Liver (tissue), 8 donors: ENCODE measurements at regions not wholly inside any gene's neighbourhood (a gene's known extent, or its start where the extent isn't known, plus 50 kb on each side); places are given as distances from the start of the nearest gene placed in this dataset.

Experiments
- DNase-seq: peaks from one replicate; pipeline ENCODE4 v3.0.0-alpha.2; 2017; ENCODE audit warnings: low spot score
- H3K27ac ChIP-seq, 2 donors: one replicate each; pipeline ENCODE4 v1.7.0; 2013; ENCODE audit warnings: inconsistent platforms in 2 of 2, low read length in 2 of 2, control low read depth in 1 of 2, low read depth in 1 of 2, mild to moderate bottlenecking in 1 of 2
- H3K27me3 ChIP-seq, 4 donors: one replicate each; pipeline versions ENCODE4 v1.6.1 to v1.7.0; 2013; ENCODE audit warnings: low read length in 3 of 4, inconsistent platforms in 1 of 4, mild to moderate bottlenecking in 1 of 4, moderate library complexity in 1 of 4; ENCODE audit not compliant: control insufficient read depth in 4 of 4, insufficient read depth in 4 of 4
- H3K36me3 ChIP-seq, 4 donors: one replicate each; pipeline versions ENCODE4 v1.6.1 to v1.7.0; 2013; ENCODE audit warnings: low read length in 3 of 4, mild to moderate bottlenecking in 3 of 4, low read depth in 1 of 4, moderate library complexity in 1 of 4; ENCODE audit not compliant: control insufficient read depth in 4 of 4, insufficient read depth in 3 of 4
- H3K4me1 ChIP-seq, 4 donors: one replicate each; pipeline versions ENCODE4 v1.6.1 to v1.7.0; 2013; ENCODE audit warnings: low read length in 3 of 4, mild to moderate bottlenecking in 3 of 4, moderate library complexity in 1 of 4; ENCODE audit not compliant: control insufficient read depth in 4 of 4, insufficient read depth in 4 of 4
- H3K4me3 ChIP-seq, 3 donors: one replicate each; pipeline versions ENCODE4 v1.6.1 to v1.7.0; 2013; ENCODE audit warnings: low read length in 3 of 3, control low read depth in 1 of 3, low read depth in 1 of 3, mild to moderate bottlenecking in 1 of 3
- H3K9ac ChIP-seq, 2 donors: one replicate each; pipeline ENCODE4 v1.7.0; 2013; ENCODE audit warnings: low read length in 2 of 2, mild to moderate bottlenecking in 2 of 2, moderate library complexity in 2 of 2, control low read depth in 1 of 2, low read depth in 1 of 2
- H3K9me3 ChIP-seq, 4 donors: one replicate each; pipeline versions ENCODE4 v1.6.1 to v1.7.0; 2013; ENCODE audit warnings: low read length in 3 of 4; ENCODE audit not compliant: control insufficient read depth in 4 of 4
- ATF3 ChIP-seq: IDR thresholded peaks from 2 replicates; pipeline ENCODE4 v1.6.1; 2016; ENCODE audit warnings: antibody characterized with exemption
- EGR1 ChIP-seq, 2 donors: IDR thresholded peaks; 2 replicates each; pipeline ENCODE4 v1.6.1; 2016 to 2018; ENCODE audit warnings: antibody characterized with exemption in 2 of 2, low read depth in 2 of 2
- FOXA1 ChIP-seq: IDR thresholded peaks from 2 replicates; pipeline ENCODE4 v1.6.1; 2016; ENCODE audit warnings: antibody characterized with exemption
- FOXA2 ChIP-seq: IDR thresholded peaks from 2 replicates; pipeline ENCODE4 v1.6.1; 2016; ENCODE audit warnings: antibody characterized with exemption
- GABPA ChIP-seq, 2 donors: IDR thresholded peaks in 1 of 2; conservative IDR thresholded peaks in 1 of 2; 2 replicates each; pipeline ENCODE4 v1.6.1; 2016; ENCODE audit warnings: antibody characterized with exemption in 2 of 2, mild to moderate bottlenecking in 1 of 2, moderate library complexity in 1 of 2
- HNF4A ChIP-seq, 2 donors: conservative IDR thresholded peaks; 2 replicates each; pipeline ENCODE4 v1.6.1; 2016; ENCODE audit warnings: antibody characterized with exemption in 2 of 2, mild to moderate bottlenecking in 2 of 2
- HNF4G ChIP-seq: IDR thresholded peaks from 2 replicates; pipeline ENCODE4 v1.6.1; 2016; ENCODE audit warnings: antibody characterized with exemption
- JUND ChIP-seq, 2 donors: IDR thresholded peaks; 2 replicates each; pipeline ENCODE4 v1.6.1; 2016; ENCODE audit warnings: antibody characterized with exemption in 2 of 2
- NR2F2 ChIP-seq: IDR thresholded peaks from 2 replicates; pipeline ENCODE4 v1.6.1; 2016; ENCODE audit warnings: antibody characterized with exemption
- RXRA ChIP-seq, 2 donors: IDR thresholded peaks; 2 replicates each; pipeline ENCODE4 v1.6.1; 2017 to 2018; ENCODE audit warnings: antibody characterized with exemption in 2 of 2, mild to moderate bottlenecking in 1 of 2
- TAF1 ChIP-seq: conservative IDR thresholded peaks from 2 replicates; pipeline ENCODE4 v1.6.1; 2016; ENCODE audit warnings: antibody characterized with exemption, mild to moderate bottlenecking
- YY1 ChIP-seq: IDR thresholded peaks from 2 replicates; pipeline ENCODE4 v1.6.1; 2016; ENCODE audit warnings: antibody characterized with exemption, mild to moderate bottlenecking
- ZBTB33 ChIP-seq: IDR thresholded peaks from 2 replicates; pipeline ENCODE4 v1.6.1; 2016; ENCODE audit warnings: antibody characterized with exemption
- WGBS: extraction: QIAGEN DNeasy Blood & Tissue Kit; methylation state at CpG from one replicate; pipeline ENCODE4 v1.1.7; 2013; 5-methylcytosine and 5-hydroxymethylcytosine counted together
- TF ChIP-seq, protein P1 (sequence below): IDR thresholded peaks from 2 replicates; pipeline ENCODE4 v1.6.1; 2016; ENCODE audit warnings: antibody characterized with exemption
- TF ChIP-seq, protein P2 (sequence below): fragments of 150-350 bp; IDR thresholded peaks from 2 replicates; pipeline ENCODE4 v1.5.1; 2017; ENCODE audit warnings: improper control_type of control experiment, low read depth, low read length; ENCODE audit not compliant: missing input control
- donor health status: healthy.
- donor health status: healthy.
- donor health status: healthy.
- donor health status: healthy.
- donor health status: healthy.

DNA sequence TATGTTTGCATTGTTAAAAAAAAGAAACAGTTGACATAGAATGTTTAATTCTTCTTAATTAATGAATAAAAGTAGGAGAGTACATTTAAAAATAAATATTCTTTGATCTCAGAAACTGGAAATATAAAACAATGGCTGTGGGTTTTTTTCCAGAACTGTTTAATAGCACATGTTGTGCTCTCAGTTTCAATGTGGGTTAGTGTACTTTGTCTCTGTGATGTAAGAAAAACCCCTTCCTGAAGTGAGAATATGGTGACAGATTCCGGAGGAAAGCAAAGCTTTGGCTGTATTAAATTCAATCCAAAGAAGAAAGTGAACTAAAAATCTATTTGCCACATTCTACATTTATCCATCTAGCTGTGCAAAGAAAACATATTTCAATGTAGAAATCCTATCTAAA is 261.9 kb upstream of the ADGRL3 start (continued):
- no peak for TF ChIP-seq NR2F2
- TF ChIP-seq HNF4A (conservative IDR thresholded peaks at IDR 0.05): no peak

DNA sequence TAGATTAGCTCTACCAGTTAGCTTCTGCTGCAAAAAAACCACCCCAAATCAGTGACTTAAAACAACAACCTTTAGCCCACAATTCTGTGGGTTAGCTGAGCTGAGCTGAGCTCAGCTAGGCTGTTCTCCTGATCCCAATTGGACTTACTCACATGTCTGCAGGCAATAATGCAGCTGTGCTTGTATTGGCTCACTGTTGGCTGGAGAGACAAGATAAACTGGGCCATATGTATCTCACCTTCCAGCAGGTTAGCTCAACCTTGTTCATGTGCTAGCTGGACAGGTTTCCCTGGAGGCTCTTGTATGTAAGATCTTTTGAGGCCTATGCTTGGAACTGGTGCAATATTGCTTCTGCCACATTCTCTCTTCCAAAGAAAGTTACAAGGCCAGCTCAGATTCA is 261.5 kb upstream of the ADGRL3 start:
- Histone ChIP-seq H3K27me3 (no peaks in the 10 kb centered on the region), H3K9me3 (no peaks in the 10 kb centered on the region), H3K4me3 (no peak overlapping the region), H3K9ac (no peak overlapping the region), H3K4me1 (no peaks in the 10 kb centered on the region), H3K27ac (no peak overlapping the region), H3K36me3 (no peaks in the 10 kb centered on the region)
- TF ChIP-seq EGR1 (IDR thresholded peaks at IDR 0.05; ENCODE audit: low read depth in 2 of 2) (no peak), HNF4A (conservative IDR thresholded peaks at IDR 0.05) (no peak), FOXA1 (no peak), ATF3 (no peak), JUND (IDR thresholded peaks at IDR 0.05) (no peak)
- no peak for DNase-seq

- TF ChIP-seq NR2F2 (no peak), EGR1 (IDR thresholded peaks at IDR 0.05; ENCODE audit: low read depth in 2 of 2) (no peak), ATF3 (no peak), ZBTB33 (no peak), FOXA1 (no peak), FOXA2 (no peak), YY1 (no peak), JUND (IDR thresholded peaks at IDR 0.05) (no peak), HNF4G (no peak), GABPA (IDR thresholded peaks at IDR 0.05 in 1 of 2, conservative IDR thresholded peaks at IDR 0.05 in 1 of 2) (no peak), TAF1 (no peak), RXRA (IDR thresholded peaks at IDR 0.05) (no peak)
- TF ChIP-seq, protein P1, sequence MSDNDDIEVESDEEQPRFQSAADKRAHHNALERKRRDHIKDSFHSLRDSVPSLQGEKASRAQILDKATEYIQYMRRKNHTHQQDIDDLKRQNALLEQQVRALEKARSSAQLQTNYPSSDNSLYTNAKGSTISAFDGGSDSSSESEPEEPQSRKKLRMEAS: no peak
- Histone ChIP-seq H3K27me3 (no peaks in the 10 kb centered on the region), H3K9ac (no peak overlapping the region), H3K4me3 (no peak overlapping the region), H3K9me3 (no peaks in the 10 kb centered on the region), H3K36me3 (no peaks in the 10 kb centered on the region), H3K27ac (no peak overlapping the region), H3K4me1 (no peaks in the 10 kb centered on the region)
- WGBS: 46% methylated on average over 1 of the region's 1 CpG
- no peak for DNase-seq
These were observed 256.1 kb upstream of the ADGRL3 start for GRCh38 chr4:60944060-60944459.

- no peaks in the 10 kb centered on the region for H3K27me3 ChIP-seq
- no peak for TF ChIP-seq GABPA (IDR thresholded peaks at IDR 0.05 in 1 of 2, conservative IDR thresholded peaks at IDR 0.05 in 1 of 2)
- no peak for TF ChIP-seq NR2F2
- TF ChIP-seq, protein P2, sequence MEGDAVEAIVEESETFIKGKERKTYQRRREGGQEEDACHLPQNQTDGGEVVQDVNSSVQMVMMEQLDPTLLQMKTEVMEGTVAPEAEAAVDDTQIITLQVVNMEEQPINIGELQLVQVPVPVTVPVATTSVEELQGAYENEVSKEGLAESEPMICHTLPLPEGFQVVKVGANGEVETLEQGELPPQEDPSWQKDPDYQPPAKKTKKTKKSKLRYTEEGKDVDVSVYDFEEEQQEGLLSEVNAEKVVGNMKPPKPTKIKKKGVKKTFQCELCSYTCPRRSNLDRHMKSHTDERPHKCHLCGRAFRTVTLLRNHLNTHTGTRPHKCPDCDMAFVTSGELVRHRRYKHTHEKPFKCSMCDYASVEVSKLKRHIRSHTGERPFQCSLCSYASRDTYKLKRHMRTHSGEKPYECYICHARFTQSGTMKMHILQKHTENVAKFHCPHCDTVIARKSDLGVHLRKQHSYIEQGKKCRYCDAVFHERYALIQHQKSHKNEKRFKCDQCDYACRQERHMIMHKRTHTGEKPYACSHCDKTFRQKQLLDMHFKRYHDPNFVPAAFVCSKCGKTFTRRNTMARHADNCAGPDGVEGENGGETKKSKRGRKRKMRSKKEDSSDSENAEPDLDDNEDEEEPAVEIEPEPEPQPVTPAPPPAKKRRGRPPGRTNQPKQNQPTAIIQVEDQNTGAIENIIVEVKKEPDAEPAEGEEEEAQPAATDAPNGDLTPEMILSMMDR: no peak
- TF ChIP-seq, protein P1: no peak
- no peak for TF ChIP-seq ZBTB33
- TF ChIP-seq HNF4A (conservative IDR thresholded peaks at IDR 0.05): no peak
- DNase-seq: no peak
- no peak overlapping the region for H3K4me3 ChIP-seq
- H3K9ac ChIP-seq: no peak overlapping the region
- H3K9me3 ChIP-seq: peaks cover 0 to 3% (median 0%) of the 10 kb centered on the region in 4 donors
- H3K27ac ChIP-seq: no peak overlapping the region
- H3K36me3 ChIP-seq: no peaks in the 10 kb centered on the region
- H3K4me1 ChIP-seq: no peaks in the 10 kb centered on the region
- 75% methylated on average over 4 of the region's 4 CpGs for WGBS
These were observed 254.5 kb upstream of the ADGRL3 start for GRCh38 chr4:60945641-60946040.
